Bronchial epithelial cell (primary cell): ENCODE measurements at regions not wholly inside any gene's neighbourhood (a gene's known extent, or its start where the extent isn't known, plus 50 kb on each side); places are given as distances from the start of the nearest gene placed in this dataset.

Experiments used
- DNase-seq: peaks from one replicate; pipeline ENCODE4 v3.0.0-alpha.2; 2010; ENCODE audit warnings: low read depth
- FAIRE-seq: peaks from 2 replicates; lab custom pipeline; 2011; peaks lifted over from hg19 to GRCh38; lab: Jason Lieb, UNC
- H3K27me3 ChIP-seq: 2 replicates; pipeline ENCODE4 v1.5.1; 2011; ENCODE audit warnings: low read length; ENCODE audit not compliant: control insufficient read depth, insufficient read depth
- H3K36me3 ChIP-seq: 2 replicates; pipeline ENCODE4 v1.5.1; 2011; ENCODE audit warnings: low read length; ENCODE audit not compliant: control insufficient read depth, insufficient read depth
- H3K4me3 ChIP-seq: 2 replicates; pipeline ENCODE4 v1.5.1; 2011; ENCODE audit warnings: mild to moderate bottlenecking, low read depth, low read length, control low read depth
- TF ChIP-seq, protein P1 (sequence below): IDR thresholded peaks from 2 replicates; pipeline ENCODE4 v1.5.1; 2011; ENCODE audit warnings: mild to moderate bottlenecking, moderate library complexity, low read length, control low read depth, inconsistent platforms; ENCODE audit not compliant: insufficient read depth, severe bottlenecking

DNA sequence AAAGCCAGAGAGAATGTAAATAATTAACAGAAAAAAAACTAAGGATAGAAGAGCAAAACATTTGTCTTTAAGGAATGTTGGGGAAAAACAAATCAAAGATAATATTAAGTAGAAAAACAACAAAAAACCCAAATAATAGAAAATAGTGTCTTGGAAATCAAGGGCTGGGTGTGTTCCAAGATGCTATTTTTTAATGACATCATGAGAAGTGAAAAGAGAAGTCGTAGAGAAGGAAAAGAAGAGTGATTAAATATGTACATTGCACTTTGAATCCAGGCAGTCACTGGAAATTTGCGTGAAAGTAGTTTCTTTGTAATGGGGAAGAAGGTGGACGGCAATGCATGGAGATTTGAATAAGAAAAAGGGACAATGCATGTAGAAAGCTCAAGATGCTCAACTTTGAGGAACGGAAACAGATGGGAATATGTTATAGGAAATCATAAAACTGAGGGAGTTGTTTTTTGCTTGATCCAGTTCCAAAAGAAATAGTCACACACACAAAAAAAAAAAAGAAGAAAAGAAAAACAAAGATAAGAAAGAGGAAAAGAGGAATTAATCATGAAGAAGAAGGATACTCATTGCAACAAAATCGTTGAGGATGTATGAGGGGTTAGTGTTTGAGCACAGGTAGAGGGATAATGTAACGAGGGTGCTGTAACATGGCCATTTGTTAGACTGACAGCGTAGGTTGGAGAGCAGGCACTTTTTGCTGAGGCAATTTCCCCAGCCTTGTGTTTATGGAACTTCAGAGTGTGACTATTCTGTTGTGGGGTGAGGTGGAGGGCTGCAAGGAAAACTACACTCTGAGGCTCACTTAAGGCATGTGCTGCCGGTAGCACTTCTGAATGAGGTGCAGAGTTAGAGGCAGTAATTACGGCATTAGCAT is 184.1 kb downstream of the CALCRL start:
- TF ChIP-seq, protein P1, sequence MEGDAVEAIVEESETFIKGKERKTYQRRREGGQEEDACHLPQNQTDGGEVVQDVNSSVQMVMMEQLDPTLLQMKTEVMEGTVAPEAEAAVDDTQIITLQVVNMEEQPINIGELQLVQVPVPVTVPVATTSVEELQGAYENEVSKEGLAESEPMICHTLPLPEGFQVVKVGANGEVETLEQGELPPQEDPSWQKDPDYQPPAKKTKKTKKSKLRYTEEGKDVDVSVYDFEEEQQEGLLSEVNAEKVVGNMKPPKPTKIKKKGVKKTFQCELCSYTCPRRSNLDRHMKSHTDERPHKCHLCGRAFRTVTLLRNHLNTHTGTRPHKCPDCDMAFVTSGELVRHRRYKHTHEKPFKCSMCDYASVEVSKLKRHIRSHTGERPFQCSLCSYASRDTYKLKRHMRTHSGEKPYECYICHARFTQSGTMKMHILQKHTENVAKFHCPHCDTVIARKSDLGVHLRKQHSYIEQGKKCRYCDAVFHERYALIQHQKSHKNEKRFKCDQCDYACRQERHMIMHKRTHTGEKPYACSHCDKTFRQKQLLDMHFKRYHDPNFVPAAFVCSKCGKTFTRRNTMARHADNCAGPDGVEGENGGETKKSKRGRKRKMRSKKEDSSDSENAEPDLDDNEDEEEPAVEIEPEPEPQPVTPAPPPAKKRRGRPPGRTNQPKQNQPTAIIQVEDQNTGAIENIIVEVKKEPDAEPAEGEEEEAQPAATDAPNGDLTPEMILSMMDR, result no peak
- Histone ChIP-seq H3K4me3 (no peak overlapping the region), H3K36me3 (no peaks in the 10 kb centered on the region), H3K27me3 (no peaks in the 10 kb centered on the region)
- FAIRE-seq (no peak), DNase-seq (no peak)

DNA sequence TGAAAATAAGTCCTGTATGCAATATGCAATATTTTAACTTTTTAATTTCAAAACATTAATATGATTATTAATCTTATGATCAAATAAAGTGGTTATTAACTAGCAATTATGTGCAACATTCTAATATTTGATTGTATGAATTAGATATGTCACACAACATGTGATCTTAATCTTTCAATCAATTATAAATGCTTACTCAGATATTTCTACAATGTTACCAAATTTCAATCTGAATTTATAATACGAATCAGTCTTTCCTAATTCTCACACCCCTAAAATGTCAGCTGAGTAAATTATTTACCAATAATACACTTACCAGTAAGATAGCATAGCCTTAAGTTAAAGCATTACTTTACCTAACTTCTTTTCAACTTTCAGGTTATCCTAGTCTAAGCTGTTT is 186.3 kb downstream of the CALCRL start:
- FAIRE-seq, result no peak

DNA sequence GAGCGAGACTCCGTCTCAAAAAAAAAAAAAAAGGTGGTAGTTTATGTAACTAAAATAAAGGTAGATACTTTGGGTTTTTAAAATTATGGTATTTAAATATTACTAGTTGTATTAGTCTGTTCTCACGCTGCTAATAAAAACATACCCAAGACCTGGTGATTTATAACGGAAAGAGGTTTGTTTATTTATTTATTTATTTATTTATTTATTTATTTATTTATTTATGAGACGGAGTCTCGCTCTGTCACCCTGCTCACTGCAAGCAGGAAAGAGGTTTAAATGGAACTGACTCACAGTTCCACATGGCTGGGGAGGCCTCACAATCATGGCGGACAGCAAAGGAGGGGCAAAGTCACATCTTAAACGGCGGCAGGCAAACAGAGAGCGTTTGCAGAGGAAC is 196.0 kb downstream of the CALCRL start:
- FAIRE-seq (no peak), DNase-seq (no peak)
- no peaks in the 10 kb centered on the region for H3K27me3 ChIP-seq
- no peaks in the 10 kb centered on the region for H3K36me3 ChIP-seq
- no peak overlapping the region for H3K4me3 ChIP-seq
- TF ChIP-seq, protein P1, result no peak

More for the DNA sequence above, 186.3 kb downstream of the CALCRL start:
- DNase-seq, result no peak
- no peak overlapping the region for H3K4me3 ChIP-seq
- H3K27me3 ChIP-seq, result no peaks in the 10 kb centered on the region
- no peaks in the 10 kb centered on the region for H3K36me3 ChIP-seq
- TF ChIP-seq, protein P1, result no peak

DNA sequence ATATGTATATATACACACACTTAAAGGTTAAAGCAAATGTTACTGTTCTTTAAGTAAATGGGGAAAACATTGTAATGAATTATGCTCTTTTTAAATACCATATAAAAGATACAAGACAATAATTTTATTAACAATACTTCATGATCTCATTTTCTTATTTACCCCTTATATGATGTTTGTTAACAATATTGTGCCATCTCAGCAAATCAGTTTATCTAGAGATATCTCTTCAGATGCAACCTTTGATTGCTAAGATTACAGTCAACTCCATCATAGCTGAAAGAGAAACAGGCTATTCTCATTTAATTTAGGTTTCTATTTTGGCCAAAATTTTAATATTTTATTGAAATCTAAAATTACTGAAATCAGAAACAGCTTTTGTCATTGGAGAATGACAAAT is 197.9 kb downstream of the CALCRL start:
- no peak for DNase-seq

DNA sequence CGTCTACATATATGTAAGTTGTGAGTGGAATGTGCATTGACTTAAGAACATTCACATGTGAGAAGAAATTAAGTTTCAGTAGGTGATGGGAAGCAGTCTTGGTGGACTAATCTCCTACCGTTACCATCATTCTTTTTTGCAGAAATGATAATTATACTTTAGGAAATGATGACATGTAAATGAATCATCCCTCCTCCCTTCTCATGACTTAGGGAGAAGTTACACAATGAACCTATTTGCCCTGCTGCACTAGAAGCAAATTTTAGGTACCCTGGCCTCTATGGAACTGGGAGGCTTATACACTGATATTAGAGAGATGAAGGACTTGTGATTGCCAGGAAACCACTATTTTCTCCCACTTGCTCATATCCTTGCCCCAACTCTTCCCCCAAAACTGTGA is 214.2 kb downstream of the CALCRL start:
- peak; percentile 53 for DNase-seq
- H3K4me3 ChIP-seq, result no peak overlapping the region
- FAIRE-seq, result no peak
- TF ChIP-seq, protein P1, result no peak
- no peaks in the 10 kb centered on the region for H3K27me3 ChIP-seq
- no peaks in the 10 kb centered on the region for H3K36me3 ChIP-seq

More for the DNA sequence above, 197.9 kb downstream of the CALCRL start:
- no peaks in the 10 kb centered on the region for H3K27me3 ChIP-seq
- TF ChIP-seq, protein P1, result no peak
- FAIRE-seq, result no peak
- no peak overlapping the region for H3K4me3 ChIP-seq
- no peaks in the 10 kb centered on the region for H3K36me3 ChIP-seq
